B cell (primary cell): ENCODE measurements at regions not wholly inside any gene's neighbourhood (a gene's known extent, or its start where the extent isn't known, plus 50 kb on each side); places are given as distances from the start of the nearest gene placed in this dataset.

Experiments used
- ATAC-seq: fragments of 200-7000 bp; cut with Tn5 transposase; one replicate; pipeline ENCODE4 v1.10.0; 2021; ENCODE audit warnings: low read depth, mild to moderate bottlenecking, moderate number of reproducible peaks, moderate library complexity
- CTCF ChIA-PET: fragments of 350-600 bp; sonication (Branson Sonifier 250); formaldehyde crosslinking; loops from one replicate; lab custom pipeline; 2021; ENCODE audit warnings: antibody characterized with exemption, inconsistent platforms; lab: Charles Lee
- POLR2A ChIA-PET: fragments of 350-600 bp; sonication (Branson Sonifier 250); formaldehyde crosslinking; loops from one replicate; lab custom pipeline; 2021; ENCODE audit warnings: antibody characterized with exemption; lab: Charles Lee
- DNase-seq: peaks from one replicate; pipeline ENCODE4 v3.0.0; 2013
- H2AFZ ChIP-seq: 2 replicates; pipeline ENCODE4 v1.6.1; 2012; ENCODE audit warnings: mild to moderate bottlenecking, low read depth, low read length; ENCODE audit not compliant: insufficient read depth, poor library complexity, severe bottlenecking
- H3K27ac ChIP-seq, 2 donors: 1 replicate in 1 of 2; 2 replicates in 1 of 2; pipeline ENCODE4 v1.5.1; 2012 to 2013; ENCODE audit warnings: low read length in 2 of 2, mild to moderate bottlenecking in 2 of 2, moderate library complexity in 1 of 2
- H3K27me3 ChIP-seq, 4 experiments: fragments of 200-600 bp in 1 of 4; sonication (generic) in 1 of 4; replicated peaks in 1 of 4; 1 replicate in 2 of 4; 2 replicates in 2 of 4; pipeline versions ENCODE4 v1.6.1 to v1.7.0; 2013 to 2016; ENCODE audit warnings: low read length in 3 of 4, mild to moderate bottlenecking in 2 of 4, mixed read lengths in 1 of 4, moderate library complexity in 1 of 4; ENCODE audit not compliant: insufficient read depth in 4 of 4, control insufficient read depth in 3 of 4; ENCODE audit errors: control extremely low read depth in 1 of 4
- H3K36me3 ChIP-seq, 2 experiments: replicated peaks in 1 of 2; 1 replicate in 1 of 2; 2 replicates in 1 of 2; pipeline versions ENCODE4 v1.6.1 to v1.7.1; 2013; ENCODE audit warnings: low read length in 1 of 2; ENCODE audit not compliant: insufficient read depth in 2 of 2, control insufficient read depth in 1 of 2; ENCODE audit errors: control extremely low read depth in 1 of 2, extremely low read depth in 1 of 2
- H3K4me1 ChIP-seq, 2 donors: fragments of 200-600 bp in 1 of 2; sonication (generic) in 1 of 2; 1 replicate in 1 of 2; 2 replicates in 1 of 2; pipeline versions ENCODE4 v1.5.1 to v1.6.1; 2013 to 2017; ENCODE audit warnings: low read length in 2 of 2; ENCODE audit not compliant: control insufficient read depth in 2 of 2, insufficient read depth in 2 of 2
- H3K4me2 ChIP-seq: replicated peaks from 2 replicates; pipeline ENCODE3; 2012; ENCODE audit warnings: mild to moderate bottlenecking, low read depth, low read length; ENCODE audit not compliant: poor library complexity, severe bottlenecking
- H3K4me3 ChIP-seq, 5 experiments: fragments of 200-600 bp in 1 of 5; sonication (generic) in 1 of 5; 1 replicate in 3 of 5; 2 replicates in 2 of 5; pipeline versions ENCODE4 v1.5.1 to v1.7.0; 2011 to 2016; ENCODE audit warnings: low read length in 4 of 5, mild to moderate bottlenecking in 4 of 5, low read depth in 2 of 5, control low read depth in 1 of 5, moderate library complexity in 1 of 5; ENCODE audit not compliant: insufficient read depth in 1 of 5; ENCODE audit errors: control extremely low read depth in 1 of 5, extremely low read depth in 1 of 5
- H3K79me2 ChIP-seq: fragments of 200-600 bp; sonication (generic); one replicate; pipeline ENCODE4 v1.6.0; 2016; ENCODE audit warnings: low read length; ENCODE audit not compliant: control insufficient read depth, insufficient read depth
- H3K9ac ChIP-seq: fragments of 200-600 bp; sonication (generic); 2 replicates; pipeline ENCODE4 v1.6.1; 2017; ENCODE audit warnings: mild to moderate bottlenecking, low read length, moderate library complexity
- H3K9me3 ChIP-seq, 3 donors: one replicate each; pipeline versions ENCODE4 v1.6.1 to v1.7.1; 2013; ENCODE audit warnings: low read length in 2 of 3; ENCODE audit not compliant: control insufficient read depth in 2 of 3, insufficient read depth in 1 of 3; ENCODE audit errors: control extremely low read depth in 1 of 3
- H4K20me1 ChIP-seq: 2 replicates; pipeline ENCODE4 v1.6.0; 2012; ENCODE audit warnings: mild to moderate bottlenecking, low read length; ENCODE audit not compliant: insufficient read depth, control insufficient read depth, poor library complexity, severe bottlenecking
- H3K27ac Mint-ChIP-seq: one replicate; pipeline ENCODE4 v1.8.0; 2021; ENCODE audit warnings: mixed read lengths
- H3K27me3 Mint-ChIP-seq: one replicate; pipeline ENCODE4 v1.8.0; 2021; ENCODE audit warnings: mixed read lengths
- H3K4me1 Mint-ChIP-seq: one replicate; pipeline ENCODE4 v1.8.0; 2021; ENCODE audit warnings: mixed read lengths
- H3K4me3 Mint-ChIP-seq: one replicate; pipeline ENCODE4 v1.8.0; 2021; ENCODE audit warnings: mixed read lengths
- H3K9me3 Mint-ChIP-seq: one replicate; pipeline ENCODE4 v1.8.0; 2022; ENCODE audit warnings: mixed read lengths; ENCODE audit not compliant: insufficient read depth
- EZH2 ChIP-seq: IDR thresholded peaks from 2 replicates; pipeline ENCODE4 v1.6.1; 2012; ENCODE audit warnings: borderline replicate concordance, low read depth, mild to moderate bottlenecking, moderate library complexity, low read length; ENCODE audit not compliant: insufficient read depth, poor library complexity, severe bottlenecking
- WGBS: methylation state at CpG from one replicate; pipeline ENCODE4 v1.1.5; 2013; ENCODE audit warnings: missing lambda C conversion rate; ENCODE audit not compliant: insufficient coverage; 5-methylcytosine and 5-hydroxymethylcytosine counted together
- intact Hi-C: fragments of 100-400 bp; cut with micrococcal nuclease; formaldehyde crosslinking; loops from one replicate; pipeline ENCODE4 v1.10.0; 2022
- TF ChIP-seq, protein P1 (sequence below): fragments of 200-600 bp; IDR thresholded peaks from one replicate; pipeline ENCODE4 v1.8.0; 2022; ENCODE audit warnings: antibody characterized with exemption, mild to moderate bottlenecking

DNA sequence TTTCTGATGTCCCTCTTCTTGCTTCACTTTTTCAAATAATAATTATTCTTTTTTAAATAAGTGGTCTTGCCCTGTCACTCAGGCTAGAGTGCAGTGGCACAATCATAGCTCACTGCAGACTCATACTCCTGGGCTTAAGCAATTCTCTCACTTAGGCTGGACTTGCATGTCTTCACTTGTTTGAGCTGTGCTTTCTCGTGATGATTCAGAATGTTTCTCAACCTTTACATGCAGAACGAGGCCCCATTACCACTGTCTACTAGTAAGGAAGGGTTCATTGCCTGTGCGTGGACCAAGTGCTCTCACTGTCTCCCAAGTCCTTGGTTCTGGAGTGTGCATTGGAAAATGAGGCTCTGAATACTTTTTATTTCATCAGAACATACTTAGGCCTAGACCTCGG lies 468.6 kb upstream of the COBL start:
- no peaks in the 10 kb centered on the region for H3K4me1 Mint-ChIP-seq
- Histone ChIP-seq H4K20me1 (no peaks in the 10 kb centered on the region), H3K79me2 (no peaks in the 10 kb centered on the region), H3K27me3 (no peaks in the 10 kb centered on the region), H3K9me3 (peaks cover 0 to 3% (median 0%) of the 10 kb centered on the region in 3 donors), H3K27ac (no peak overlapping the region), H3K4me1 (no peaks in the 10 kb centered on the region), H3K9ac (no peak overlapping the region), H2AFZ (no peak overlapping the region), H3K36me3 (no peaks in the 10 kb centered on the region), H3K4me3 (no peak overlapping the region), H3K4me2 (no peak overlapping the region)
- no peaks in the 10 kb centered on the region for H3K27me3 Mint-ChIP-seq
- POLR2A ChIA-PET: no interaction called here
- H3K4me3 Mint-ChIP-seq: no peak overlapping the region
- WGBS: 88% methylated on average over 1 of the region's 4 CpGs
- ATAC-seq (no peak), DNase-seq (no peak)
- no peak overlapping the region for H3K27ac Mint-ChIP-seq
- intact Hi-C loops: no loop called here
- peaks cover 7% of the 10 kb centered on the region for H3K9me3 Mint-ChIP-seq
- no peak for TF ChIP-seq EZH2
- TF ChIP-seq, protein P1, sequence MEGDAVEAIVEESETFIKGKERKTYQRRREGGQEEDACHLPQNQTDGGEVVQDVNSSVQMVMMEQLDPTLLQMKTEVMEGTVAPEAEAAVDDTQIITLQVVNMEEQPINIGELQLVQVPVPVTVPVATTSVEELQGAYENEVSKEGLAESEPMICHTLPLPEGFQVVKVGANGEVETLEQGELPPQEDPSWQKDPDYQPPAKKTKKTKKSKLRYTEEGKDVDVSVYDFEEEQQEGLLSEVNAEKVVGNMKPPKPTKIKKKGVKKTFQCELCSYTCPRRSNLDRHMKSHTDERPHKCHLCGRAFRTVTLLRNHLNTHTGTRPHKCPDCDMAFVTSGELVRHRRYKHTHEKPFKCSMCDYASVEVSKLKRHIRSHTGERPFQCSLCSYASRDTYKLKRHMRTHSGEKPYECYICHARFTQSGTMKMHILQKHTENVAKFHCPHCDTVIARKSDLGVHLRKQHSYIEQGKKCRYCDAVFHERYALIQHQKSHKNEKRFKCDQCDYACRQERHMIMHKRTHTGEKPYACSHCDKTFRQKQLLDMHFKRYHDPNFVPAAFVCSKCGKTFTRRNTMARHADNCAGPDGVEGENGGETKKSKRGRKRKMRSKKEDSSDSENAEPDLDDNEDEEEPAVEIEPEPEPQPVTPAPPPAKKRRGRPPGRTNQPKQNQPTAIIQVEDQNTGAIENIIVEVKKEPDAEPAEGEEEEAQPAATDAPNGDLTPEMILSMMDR: no peak
- CTCF ChIA-PET: no interaction called here

DNA sequence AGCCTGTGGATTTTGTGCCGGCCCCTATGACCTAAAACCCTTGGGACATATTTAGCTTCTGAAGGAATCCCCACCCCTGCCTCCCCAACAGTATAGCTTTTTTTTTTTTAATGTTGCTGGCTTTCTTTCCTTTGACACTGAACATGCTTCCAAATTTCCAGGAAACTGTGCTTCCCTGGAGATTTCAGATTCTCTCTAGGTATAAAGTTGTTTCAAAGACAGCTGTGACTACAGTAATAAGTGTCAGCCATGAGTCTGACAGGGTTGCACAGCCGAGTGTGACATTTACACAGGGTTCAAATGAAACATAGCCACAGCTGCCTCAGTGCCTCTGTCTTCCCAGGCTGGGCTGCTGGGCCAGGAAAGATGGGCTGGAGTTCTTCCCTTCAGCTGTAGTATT lies 466.6 kb upstream of the COBL start:
- no peak overlapping the region for H3K4me3 Mint-ChIP-seq
- no peaks in the 10 kb centered on the region for H3K27me3 Mint-ChIP-seq
- intact Hi-C loops: no loop called here
- no peak overlapping the region for H3K27ac Mint-ChIP-seq
- H3K9me3 Mint-ChIP-seq: peaks cover 7% of the 10 kb centered on the region
- no peak overlapping the region for H2AFZ ChIP-seq
- H3K4me1 Mint-ChIP-seq: no peaks in the 10 kb centered on the region
- ChIA-PET CTCF (no interaction called here), POLR2A (no interaction called here)
- no peaks in the 10 kb centered on the region for H3K36me3 ChIP-seq
- no peak overlapping the region for H3K27ac ChIP-seq
- TF ChIP-seq EZH2: no peak
- TF ChIP-seq, protein P1: no peak
- peaks cover 0 to 3% (median 0%) of the 10 kb centered on the region in 3 donors for H3K9me3 ChIP-seq
- ATAC-seq: no peak
- no peaks in the 10 kb centered on the region for H3K79me2 ChIP-seq
- no peak overlapping the region for H3K9ac ChIP-seq
- WGBS: no CpG with 5 or more reads among the region's 2 CpGs
- no peak overlapping the region for H3K4me3 ChIP-seq
- no peaks in the 10 kb centered on the region for H4K20me1 ChIP-seq
- H3K4me2 ChIP-seq: no peak overlapping the region
- H3K4me1 ChIP-seq: no peaks in the 10 kb centered on the region
- H3K27me3 ChIP-seq: no peaks in the 10 kb centered on the region
- no peak for DNase-seq
